DOHH2 (cell line): ENCODE measurements at regions not wholly inside any gene's neighbourhood (a gene's known extent, or its start where the extent isn't known, plus 50 kb on each side); places are given as distances from the start of the nearest gene placed in this dataset.

ENCODE experiments used
- H3F3A ChIP-seq: fragments of 200-600 bp; sonication (generic), shearing (Covaris generic); 2 replicates; pipeline ENCODE4 v1.6.0; 2016; ENCODE audit warnings: antibody characterized with exemption, mild to moderate bottlenecking; ENCODE audit not compliant: control insufficient read depth, insufficient read depth
- H3K27ac ChIP-seq: fragments of 200-600 bp; sonication (generic); 2 replicates; pipeline ENCODE4 v1.5.1; 2014; ENCODE audit warnings: low read depth, mild to moderate bottlenecking, low read length, moderate library complexity
- H3K27me3 ChIP-seq: fragments of 200-600 bp; sonication (generic); 2 replicates; pipeline ENCODE4 v1.6.1; 2014; ENCODE audit warnings: mild to moderate bottlenecking, low read length, mixed read lengths; ENCODE audit not compliant: control insufficient read depth
- H3K36me3 ChIP-seq: fragments of 200-600 bp; sonication (generic); 2 replicates; pipeline ENCODE4 v1.6.1; 2014; ENCODE audit warnings: mild to moderate bottlenecking, low read length, moderate library complexity, mixed read lengths; ENCODE audit not compliant: control insufficient read depth
- H3K4me1 ChIP-seq: fragments of 200-600 bp; sonication (generic); 2 replicates; pipeline ENCODE4 v1.6.1; 2014; ENCODE audit warnings: mild to moderate bottlenecking, low read length, mixed read lengths; ENCODE audit not compliant: control insufficient read depth
- H3K4me2 ChIP-seq: fragments of 200-600 bp; sonication (generic); 2 replicates; pipeline ENCODE4 v1.6.0; 2014; ENCODE audit warnings: mild to moderate bottlenecking, low read length, moderate library complexity
- H3K4me3 ChIP-seq: fragments of 200-600 bp; sonication (generic); 2 replicates; pipeline ENCODE4 v1.5.1; 2014; ENCODE audit warnings: mild to moderate bottlenecking, low read length, mixed read lengths
- H3K79me2 ChIP-seq: fragments of 200-600 bp; sonication (generic); 2 replicates; pipeline ENCODE4 v1.6.1; 2014; ENCODE audit warnings: mild to moderate bottlenecking, low read length, mixed read lengths; ENCODE audit not compliant: control insufficient read depth
- H3K9me2 ChIP-seq: fragments of 200-600 bp; sonication (generic); replicated peaks from 2 replicates; pipeline ENCODE4 v1.6.1; 2014; ENCODE audit warnings: mild to moderate bottlenecking, low read length, mixed read lengths; ENCODE audit not compliant: control insufficient read depth
- H3K9me3 ChIP-seq: fragments of 200-600 bp; sonication (generic); 2 replicates; pipeline ENCODE4 v1.6.1; 2014; ENCODE audit warnings: antibody characterized with exemption, low read length, mixed read lengths; ENCODE audit not compliant: control insufficient read depth, insufficient read depth
- H4K20me1 ChIP-seq: fragments of 200-600 bp; sonication (generic); 2 replicates; pipeline ENCODE4 v1.6.0; 2014; ENCODE audit warnings: low read depth, mild to moderate bottlenecking, antibody characterized with exemption, low read length, moderate library complexity; ENCODE audit not compliant: control insufficient read depth, insufficient read depth
- EZH2phosphoT487 ChIP-seq: fragments of 200-600 bp; sonication (generic); IDR thresholded peaks from 2 replicates; pipeline ENCODE4 v1.6.1; 2017; ENCODE audit warnings: borderline replicate concordance, mild to moderate bottlenecking, antibody characterized with exemption, low read length, moderate library complexity, mixed read lengths
- TF ChIP-seq, protein P1 (sequence below): fragments of 200-600 bp; sonication (generic); IDR thresholded peaks from one replicate; pipeline ENCODE4 v1.5.1; 2014; ENCODE audit warnings: antibody characterized with exemption, mild to moderate bottlenecking, low read depth, low read length; ENCODE audit not compliant: poor library complexity, severe bottlenecking

- TF ChIP-seq EZH2phosphoT487: no peak
- TF ChIP-seq, protein P1, sequence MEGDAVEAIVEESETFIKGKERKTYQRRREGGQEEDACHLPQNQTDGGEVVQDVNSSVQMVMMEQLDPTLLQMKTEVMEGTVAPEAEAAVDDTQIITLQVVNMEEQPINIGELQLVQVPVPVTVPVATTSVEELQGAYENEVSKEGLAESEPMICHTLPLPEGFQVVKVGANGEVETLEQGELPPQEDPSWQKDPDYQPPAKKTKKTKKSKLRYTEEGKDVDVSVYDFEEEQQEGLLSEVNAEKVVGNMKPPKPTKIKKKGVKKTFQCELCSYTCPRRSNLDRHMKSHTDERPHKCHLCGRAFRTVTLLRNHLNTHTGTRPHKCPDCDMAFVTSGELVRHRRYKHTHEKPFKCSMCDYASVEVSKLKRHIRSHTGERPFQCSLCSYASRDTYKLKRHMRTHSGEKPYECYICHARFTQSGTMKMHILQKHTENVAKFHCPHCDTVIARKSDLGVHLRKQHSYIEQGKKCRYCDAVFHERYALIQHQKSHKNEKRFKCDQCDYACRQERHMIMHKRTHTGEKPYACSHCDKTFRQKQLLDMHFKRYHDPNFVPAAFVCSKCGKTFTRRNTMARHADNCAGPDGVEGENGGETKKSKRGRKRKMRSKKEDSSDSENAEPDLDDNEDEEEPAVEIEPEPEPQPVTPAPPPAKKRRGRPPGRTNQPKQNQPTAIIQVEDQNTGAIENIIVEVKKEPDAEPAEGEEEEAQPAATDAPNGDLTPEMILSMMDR: no peak
- no peak overlapping the region for H3K27ac ChIP-seq
- H3K9me3 ChIP-seq: no peaks in the 10 kb centered on the region
- no peak overlapping the region for H3K4me3 ChIP-seq
- no peaks in the 10 kb centered on the region for H3K4me1 ChIP-seq
- no peaks in the 10 kb centered on the region for H3K27me3 ChIP-seq
- no peak overlapping the region for H3K4me2 ChIP-seq
- no peaks in the 10 kb centered on the region for H3F3A ChIP-seq
- H4K20me1 ChIP-seq: no peaks in the 10 kb centered on the region
- no peaks in the 10 kb centered on the region for H3K79me2 ChIP-seq
- H3K36me3 ChIP-seq: no peaks in the 10 kb centered on the region
- H3K9me2 ChIP-seq: no peaks in the 10 kb centered on the region
Observed at GRCh38 chr9:103730866-103731265, 363.2 kb upstream of the SMC2 start.

- H3K4me3 ChIP-seq: no peak overlapping the region
- no peaks in the 10 kb centered on the region for H3K27me3 ChIP-seq
- H4K20me1 ChIP-seq: no peaks in the 10 kb centered on the region
- no peaks in the 10 kb centered on the region for H3K36me3 ChIP-seq
- H3F3A ChIP-seq: no peaks in the 10 kb centered on the region
- H3K9me3 ChIP-seq: no peaks in the 10 kb centered on the region
- H3K9me2 ChIP-seq: no peaks in the 10 kb centered on the region
- no peaks in the 10 kb centered on the region for H3K4me1 ChIP-seq
- no peak overlapping the region for H3K4me2 ChIP-seq
- no peak for TF ChIP-seq EZH2phosphoT487
- TF ChIP-seq, protein P1: no peak
- no peak overlapping the region for H3K27ac ChIP-seq
- H3K79me2 ChIP-seq: no peaks in the 10 kb centered on the region
Observed at GRCh38 chr9:103731541-103731940, 362.6 kb upstream of the SMC2 start.

DNA sequence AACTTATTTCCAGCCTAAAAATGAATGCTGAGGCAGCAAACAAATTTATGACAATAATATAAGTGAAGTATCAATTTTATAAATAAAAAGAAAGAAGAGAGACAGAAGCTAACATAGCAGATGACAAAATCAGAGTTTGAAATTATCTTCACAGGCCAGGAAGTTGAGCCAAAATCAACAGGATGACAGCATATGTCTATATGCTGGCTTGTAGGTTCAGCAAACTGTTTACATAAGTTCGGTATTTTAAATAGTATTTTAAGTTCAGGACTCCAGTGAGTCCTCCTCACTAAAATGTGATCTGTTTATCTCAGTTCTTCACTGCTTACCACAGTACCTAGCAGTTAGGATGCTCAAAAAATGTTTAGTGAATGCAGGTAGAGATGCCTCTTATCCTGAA is 359.6 kb upstream of the SMC2 start:
- Histone ChIP-seq H3K4me2 (no peak overlapping the region), H3K79me2 (no peaks in the 10 kb centered on the region), H3K36me3 (no peaks in the 10 kb centered on the region), H3F3A (no peaks in the 10 kb centered on the region), H4K20me1 (no peaks in the 10 kb centered on the region), H3K9me3 (no peaks in the 10 kb centered on the region), H3K9me2 (no peaks in the 10 kb centered on the region), H3K4me1 (no peaks in the 10 kb centered on the region), H3K27ac (no peak overlapping the region), H3K4me3 (no peak overlapping the region), H3K27me3 (no peaks in the 10 kb centered on the region)
- TF ChIP-seq, protein P1: no peak
- TF ChIP-seq EZH2phosphoT487: no peak

- Histone ChIP-seq H3K4me3 (no peak overlapping the region), H3K4me1 (no peaks in the 10 kb centered on the region), H3K36me3 (no peaks in the 10 kb centered on the region), H4K20me1 (no peaks in the 10 kb centered on the region), H3K79me2 (no peaks in the 10 kb centered on the region), H3K9me3 (no peaks in the 10 kb centered on the region), H3F3A (no peaks in the 10 kb centered on the region), H3K9me2 (no peaks in the 10 kb centered on the region), H3K4me2 (no peak overlapping the region), H3K27ac (no peak overlapping the region), H3K27me3 (no peaks in the 10 kb centered on the region)
- TF ChIP-seq, protein P1: no peak
- no peak for TF ChIP-seq EZH2phosphoT487
Observed at GRCh38 chr9:103755441-103755840, 338.7 kb upstream of the SMC2 start.
